ENCODE measurements at regions not wholly inside any gene's neighbourhood (a gene's known extent, or its start where the extent isn't known, plus 50 kb on each side); places are given as distances from the start of the nearest gene placed in this dataset.

- TF ChIP-seq CTCF (IDR thresholded peaks at IDR 0.05): no peak
- TF ChIP-seq POLR2A (IDR thresholded peaks at IDR 0.05): no peak
These were observed 86.4 kb downstream of the MRM1 start for GRCh38 chr17:36687736-36688135.

All from right lobe of liver (tissue), 4 donors.